ENCODE measurements at regions not wholly inside any gene's neighbourhood (a gene's known extent, or its start where the extent isn't known, plus 50 kb on each side); places are given as distances from the start of the nearest gene placed in this dataset.

DNA sequence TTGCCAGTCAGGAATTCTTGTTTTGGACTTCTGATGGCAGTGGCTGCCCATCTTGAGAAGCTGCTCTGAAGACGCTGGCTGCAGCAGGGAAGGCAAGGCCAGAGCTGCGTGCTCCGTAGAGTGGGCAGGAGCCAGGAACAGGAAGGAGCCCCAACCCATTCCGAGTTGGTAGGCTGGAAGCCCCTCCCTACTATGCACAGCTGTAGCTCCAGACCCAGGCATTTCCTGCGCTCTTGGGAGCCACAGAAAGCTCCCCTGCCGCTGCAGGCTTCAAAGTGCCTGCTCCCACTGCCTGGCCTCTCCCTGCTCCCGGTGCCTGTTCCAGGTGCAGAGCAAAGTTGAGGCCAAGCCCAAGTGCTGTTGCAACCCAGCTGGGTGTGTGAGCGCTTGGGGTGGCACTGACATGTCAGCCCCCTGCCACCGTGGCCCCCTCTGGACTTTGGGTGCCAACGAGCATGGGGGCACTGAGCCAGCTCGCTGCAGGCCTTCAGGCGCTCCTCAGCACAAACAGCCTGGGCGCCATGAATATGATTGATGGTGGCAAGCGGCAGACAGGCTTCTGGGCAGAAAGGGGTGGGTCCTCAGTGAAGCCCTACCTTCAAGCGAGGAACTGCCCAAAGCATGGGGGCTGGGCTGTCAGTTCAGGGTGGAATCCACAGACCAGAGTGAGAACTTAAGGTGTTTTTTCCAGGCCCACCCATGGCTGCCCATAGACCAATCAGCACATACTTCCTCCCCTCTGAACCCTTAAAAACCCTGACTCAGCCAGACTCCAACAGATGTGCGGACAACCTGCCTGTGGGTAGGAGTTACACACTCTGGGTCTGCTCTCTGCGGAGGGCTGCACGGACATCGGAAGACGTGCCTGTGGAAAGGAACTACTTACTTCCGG lies 677.2 kb upstream of the INTU start:
- Histone ChIP-seq H3K9me3 (no peaks in the 10 kb centered on the region), H3K27ac (no peak overlapping the region), H3K4me1 (no peaks in the 10 kb centered on the region), H3K36me3 (no peaks in the 10 kb centered on the region), H3K27me3 (no peaks in the 10 kb centered on the region), H3K4me3 (no peak overlapping the region)
- 82% methylated on average over 21 of the region's 21 CpGs for WGBS
- DNase-seq (ENCODE audit: low spot score in 2 of 2) = no peak
- TF ChIP-seq POLR2A (IDR thresholded peaks at IDR 0.05) = no peak
- TF ChIP-seq, protein P1, sequence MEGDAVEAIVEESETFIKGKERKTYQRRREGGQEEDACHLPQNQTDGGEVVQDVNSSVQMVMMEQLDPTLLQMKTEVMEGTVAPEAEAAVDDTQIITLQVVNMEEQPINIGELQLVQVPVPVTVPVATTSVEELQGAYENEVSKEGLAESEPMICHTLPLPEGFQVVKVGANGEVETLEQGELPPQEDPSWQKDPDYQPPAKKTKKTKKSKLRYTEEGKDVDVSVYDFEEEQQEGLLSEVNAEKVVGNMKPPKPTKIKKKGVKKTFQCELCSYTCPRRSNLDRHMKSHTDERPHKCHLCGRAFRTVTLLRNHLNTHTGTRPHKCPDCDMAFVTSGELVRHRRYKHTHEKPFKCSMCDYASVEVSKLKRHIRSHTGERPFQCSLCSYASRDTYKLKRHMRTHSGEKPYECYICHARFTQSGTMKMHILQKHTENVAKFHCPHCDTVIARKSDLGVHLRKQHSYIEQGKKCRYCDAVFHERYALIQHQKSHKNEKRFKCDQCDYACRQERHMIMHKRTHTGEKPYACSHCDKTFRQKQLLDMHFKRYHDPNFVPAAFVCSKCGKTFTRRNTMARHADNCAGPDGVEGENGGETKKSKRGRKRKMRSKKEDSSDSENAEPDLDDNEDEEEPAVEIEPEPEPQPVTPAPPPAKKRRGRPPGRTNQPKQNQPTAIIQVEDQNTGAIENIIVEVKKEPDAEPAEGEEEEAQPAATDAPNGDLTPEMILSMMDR (IDR thresholded peaks at IDR 0.05) = no peak
- no peak for TF ChIP-seq POLR2AphosphoS5 (IDR thresholded peaks at IDR 0.05)
- no peak for TF ChIP-seq EP300 (IDR thresholded peaks at IDR 0.05)

DNA sequence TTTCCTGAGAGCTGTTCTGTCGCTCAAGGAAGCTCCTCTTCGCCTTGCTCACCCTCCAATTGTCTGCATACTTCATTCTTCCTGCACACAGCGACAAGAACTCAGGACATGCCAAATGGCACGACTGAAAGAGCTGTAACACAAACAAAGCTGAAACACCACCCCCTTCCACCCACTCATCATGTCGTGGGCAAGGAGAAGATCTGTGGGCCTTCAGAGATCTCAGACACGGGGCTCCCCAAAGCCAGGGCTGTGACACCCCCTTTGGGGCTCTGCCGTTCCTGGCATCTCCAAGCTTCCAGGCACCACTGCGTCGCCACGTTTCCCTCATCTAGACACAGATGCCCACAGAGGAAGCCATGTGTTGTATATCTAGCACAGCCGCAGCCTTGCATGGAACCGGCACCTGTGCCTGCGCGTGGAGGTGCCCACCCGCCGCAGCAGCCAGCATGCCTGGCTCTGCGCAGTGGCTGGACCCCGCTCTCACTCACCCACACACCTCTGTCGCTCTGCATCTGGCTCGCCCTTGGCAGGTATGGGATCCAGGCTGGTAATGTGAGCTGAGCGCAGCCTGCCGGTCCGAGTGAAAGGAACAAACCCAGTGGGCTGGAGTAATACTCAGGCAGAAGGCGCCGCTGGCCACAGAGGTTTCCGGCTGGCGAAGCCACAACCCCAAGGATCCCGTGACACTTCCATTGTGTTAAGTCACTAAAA lies 676.4 kb upstream of the INTU start:
- H3K4me3 ChIP-seq = no peak overlapping the region
- H3K27ac ChIP-seq = no peak overlapping the region
- H3K4me1 ChIP-seq = no peaks in the 10 kb centered on the region
- WGBS = 92% methylated on average over 19 of the region's 28 CpGs
- no peak for DNase-seq (ENCODE audit: low spot score in 2 of 2)
- TF ChIP-seq POLR2A (IDR thresholded peaks at IDR 0.05) (no peak), POLR2AphosphoS5 (IDR thresholded peaks at IDR 0.05) (no peak), EP300 (IDR thresholded peaks at IDR 0.05) (no peak)
- TF ChIP-seq, protein P1 (IDR thresholded peaks at IDR 0.05) = no peak
- no peaks in the 10 kb centered on the region for H3K9me3 ChIP-seq
- H3K36me3 ChIP-seq = no peaks in the 10 kb centered on the region
- no peaks in the 10 kb centered on the region for H3K27me3 ChIP-seq

DNA sequence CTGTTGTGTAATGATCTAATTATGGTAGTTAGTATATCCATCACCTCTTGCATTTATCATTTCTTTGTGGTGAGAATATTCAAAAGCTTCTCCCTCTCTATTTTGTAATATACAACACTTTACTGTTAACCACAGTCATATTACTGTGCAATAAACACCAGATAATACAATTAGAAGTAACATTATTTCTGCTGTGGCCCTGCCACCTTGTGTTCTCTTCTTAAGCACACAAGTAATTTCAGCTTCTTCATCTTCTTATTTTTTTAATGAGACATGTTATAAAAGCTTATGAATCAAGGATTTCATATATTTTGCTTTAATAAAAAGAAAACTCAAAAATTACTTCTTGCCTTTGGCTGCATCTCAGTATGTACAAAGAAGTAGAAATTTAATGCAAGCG lies 675.2 kb upstream of the INTU start:
- TF ChIP-seq, protein P1 (IDR thresholded peaks at IDR 0.05) = no peak
- TF ChIP-seq EP300 (IDR thresholded peaks at IDR 0.05) (no peak), POLR2AphosphoS5 (IDR thresholded peaks at IDR 0.05) (no peak), POLR2A (IDR thresholded peaks at IDR 0.05) (no peak)
- no peak overlapping the region for H3K4me3 ChIP-seq
- no peak overlapping the region for H3K27ac ChIP-seq
- H3K9me3 ChIP-seq = no peaks in the 10 kb centered on the region
- no peaks in the 10 kb centered on the region for H3K36me3 ChIP-seq
- WGBS = 75% methylated on average over 1 of the region's 1 CpG
- H3K4me1 ChIP-seq = no peaks in the 10 kb centered on the region
- no peaks in the 10 kb centered on the region for H3K27me3 ChIP-seq
- DNase-seq (ENCODE audit: low spot score in 2 of 2) = no peak

DNA sequence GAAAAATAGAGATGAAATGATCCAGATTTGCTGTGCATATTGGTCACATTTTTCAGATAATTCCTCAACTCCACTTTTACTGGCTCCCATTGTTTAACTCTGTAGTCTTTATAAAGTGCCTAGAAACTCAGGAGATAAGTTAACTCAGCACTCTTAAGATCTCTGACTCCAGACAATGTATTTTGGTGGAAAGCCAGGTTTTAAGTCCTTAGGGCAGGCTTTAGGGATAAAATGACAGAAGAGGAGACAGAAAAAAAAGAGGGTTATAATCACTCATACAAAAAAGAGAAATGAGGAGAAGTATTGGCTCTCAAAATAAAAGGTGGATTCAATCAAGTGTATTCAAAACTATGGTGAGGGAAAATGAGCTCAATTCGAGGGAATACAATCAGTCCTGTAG lies 674.8 kb upstream of the INTU start:
- Histone ChIP-seq H3K27me3 (no peaks in the 10 kb centered on the region), H3K4me1 (no peaks in the 10 kb centered on the region), H3K4me3 (no peak overlapping the region), H3K27ac (no peak overlapping the region), H3K36me3 (no peaks in the 10 kb centered on the region), H3K9me3 (no peaks in the 10 kb centered on the region)
- no peak for DNase-seq (ENCODE audit: low spot score in 2 of 2)
- TF ChIP-seq POLR2A (IDR thresholded peaks at IDR 0.05) (no peak), POLR2AphosphoS5 (IDR thresholded peaks at IDR 0.05) (no peak)
- TF ChIP-seq, protein P1 (IDR thresholded peaks at IDR 0.05) = no peak
- WGBS = 72% methylated on average over 1 of the region's 1 CpG

DNA sequence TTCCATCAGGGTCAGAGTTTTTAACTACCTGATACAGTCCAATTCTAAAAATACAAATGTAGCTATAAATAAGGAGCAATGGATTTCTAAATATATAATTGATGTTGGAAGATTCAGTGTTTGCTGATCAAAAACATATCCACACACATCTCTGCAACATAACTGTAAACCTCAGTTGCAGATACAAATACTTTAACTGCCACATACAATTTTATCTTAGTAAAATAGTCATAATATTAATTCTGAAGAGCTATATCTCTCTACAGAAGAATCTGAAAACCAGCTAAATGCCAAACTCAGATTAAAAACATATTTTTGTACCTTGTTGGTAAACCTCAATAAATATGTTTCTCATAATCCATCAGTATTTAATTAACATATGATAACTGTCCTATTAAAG lies 674.3 kb upstream of the INTU start:
- H3K9me3 ChIP-seq = no peaks in the 10 kb centered on the region
- no peaks in the 10 kb centered on the region for H3K4me1 ChIP-seq
- no peak for TF ChIP-seq POLR2AphosphoS5 (IDR thresholded peaks at IDR 0.05)
- no peak for TF ChIP-seq POLR2A (IDR thresholded peaks at IDR 0.05)
- no peak for TF ChIP-seq EP300 (IDR thresholded peaks at IDR 0.05)
- TF ChIP-seq, protein P1 (IDR thresholded peaks at IDR 0.05) = no peak
- no peaks in the 10 kb centered on the region for H3K36me3 ChIP-seq
- DNase-seq (ENCODE audit: low spot score in 2 of 2) = no peak
- H3K27me3 ChIP-seq = no peaks in the 10 kb centered on the region
- H3K4me3 ChIP-seq = no peak overlapping the region
- H3K27ac ChIP-seq = no peak overlapping the region

Measured in suprapubic skin (tissue), 4 donors.